OCI-LY7 (cell line): ENCODE measurements at regions not wholly inside any gene's neighbourhood (a gene's known extent, or its start where the extent isn't known, plus 50 kb on each side); places are given as distances from the start of the nearest gene placed in this dataset.

ENCODE experiments used
- CTCF ChIP-seq: fragments of 200-600 bp; sonication (generic); conservative IDR thresholded peaks from 2 replicates; pipeline ENCODE4 v1.5.1; 2014; ENCODE audit warnings: mild to moderate bottlenecking, antibody characterized with exemption, low read length, moderate library complexity, mixed read lengths
- EZH2phosphoT487 ChIP-seq: fragments of 200-600 bp; sonication (generic); IDR thresholded peaks from 2 replicates; pipeline ENCODE4 v1.6.1; 2018; ENCODE audit warnings: low read depth, borderline replicate concordance, mild to moderate bottlenecking, mixed run types, antibody characterized with exemption, low read length, moderate library complexity, mixed read lengths

- TF ChIP-seq CTCF (no peak), EZH2phosphoT487 (no peak)
Observed at GRCh38 chr4:81555489-81555888, 83.8 kb upstream of the RASGEF1B start.
